ENCODE measurements at regions not wholly inside any gene's neighbourhood (a gene's known extent, or its start where the extent isn't known, plus 50 kb on each side); places are given as distances from the start of the nearest gene placed in this dataset.

DNA sequence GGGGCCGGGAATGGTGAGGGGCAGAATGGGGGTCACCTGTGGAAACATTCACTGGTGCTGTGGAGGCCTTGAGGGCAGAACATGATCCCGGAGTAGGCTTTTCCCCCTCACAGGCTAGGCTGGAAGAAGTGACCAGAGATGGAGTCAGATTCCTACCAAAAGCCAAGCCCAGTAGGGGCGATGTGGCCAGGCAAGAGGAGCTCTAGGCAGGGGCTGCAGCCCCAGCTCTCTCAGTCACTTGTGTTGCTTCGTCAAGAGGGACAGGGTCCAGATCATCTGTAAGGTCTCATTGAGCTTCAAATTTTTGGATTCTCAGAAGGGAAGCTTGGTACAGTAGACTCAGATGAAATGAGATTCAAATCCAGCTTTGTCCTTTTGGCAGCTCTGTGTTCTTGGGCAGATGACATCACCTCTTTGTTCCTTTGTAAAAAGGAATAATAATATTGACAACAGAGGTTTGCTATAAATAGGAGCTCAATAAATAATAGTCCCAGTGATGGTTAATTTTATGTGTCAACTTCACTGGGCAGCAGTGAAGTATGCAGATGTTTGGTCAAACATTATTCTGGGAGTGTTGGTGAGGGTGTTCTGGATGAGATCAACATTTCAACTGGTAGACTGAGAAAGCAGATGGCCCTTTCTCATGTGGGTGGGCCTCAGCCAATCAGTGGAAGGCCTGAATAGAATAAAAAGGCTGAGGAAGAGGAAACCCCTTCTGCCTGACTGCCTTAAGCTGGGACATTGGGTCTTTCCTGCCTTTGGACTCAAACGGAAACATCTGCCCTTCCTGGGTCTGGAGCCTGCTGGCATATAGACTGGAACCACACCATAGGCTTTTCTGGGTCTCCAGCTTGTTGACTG is 324.7 kb upstream of the USP24 start:
- no peak for DNase-seq (ENCODE audit: low read depth in 1 of 2, low spot score in 1 of 2)
- H3K27me3 ChIP-seq (ENCODE audit: insufficient read depth, poor library complexity, severe bottlenecking) = no peaks in the 10 kb centered on the region
- no peak overlapping the region for H3K4me3 ChIP-seq (replicated peaks; ENCODE audit: insufficient read depth, low read length)
- TF ChIP-seq, protein P1, sequence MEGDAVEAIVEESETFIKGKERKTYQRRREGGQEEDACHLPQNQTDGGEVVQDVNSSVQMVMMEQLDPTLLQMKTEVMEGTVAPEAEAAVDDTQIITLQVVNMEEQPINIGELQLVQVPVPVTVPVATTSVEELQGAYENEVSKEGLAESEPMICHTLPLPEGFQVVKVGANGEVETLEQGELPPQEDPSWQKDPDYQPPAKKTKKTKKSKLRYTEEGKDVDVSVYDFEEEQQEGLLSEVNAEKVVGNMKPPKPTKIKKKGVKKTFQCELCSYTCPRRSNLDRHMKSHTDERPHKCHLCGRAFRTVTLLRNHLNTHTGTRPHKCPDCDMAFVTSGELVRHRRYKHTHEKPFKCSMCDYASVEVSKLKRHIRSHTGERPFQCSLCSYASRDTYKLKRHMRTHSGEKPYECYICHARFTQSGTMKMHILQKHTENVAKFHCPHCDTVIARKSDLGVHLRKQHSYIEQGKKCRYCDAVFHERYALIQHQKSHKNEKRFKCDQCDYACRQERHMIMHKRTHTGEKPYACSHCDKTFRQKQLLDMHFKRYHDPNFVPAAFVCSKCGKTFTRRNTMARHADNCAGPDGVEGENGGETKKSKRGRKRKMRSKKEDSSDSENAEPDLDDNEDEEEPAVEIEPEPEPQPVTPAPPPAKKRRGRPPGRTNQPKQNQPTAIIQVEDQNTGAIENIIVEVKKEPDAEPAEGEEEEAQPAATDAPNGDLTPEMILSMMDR (IDR thresholded peaks at IDR 0.05; ENCODE audit: insufficient read depth, low read length) = no peak
- no peak for TF ChIP-seq POLR2AphosphoS5 (IDR thresholded peaks at IDR 0.05; ENCODE audit: low read depth)
- no peak for TF ChIP-seq SPI1 (IDR thresholded peaks at IDR 0.05; ENCODE audit: borderline replicate concordance, low read depth)
- no peak for TF ChIP-seq GABPA (IDR thresholded peaks at IDR 0.05; ENCODE audit: low read depth)
- TF ChIP-seq, protein P2, sequence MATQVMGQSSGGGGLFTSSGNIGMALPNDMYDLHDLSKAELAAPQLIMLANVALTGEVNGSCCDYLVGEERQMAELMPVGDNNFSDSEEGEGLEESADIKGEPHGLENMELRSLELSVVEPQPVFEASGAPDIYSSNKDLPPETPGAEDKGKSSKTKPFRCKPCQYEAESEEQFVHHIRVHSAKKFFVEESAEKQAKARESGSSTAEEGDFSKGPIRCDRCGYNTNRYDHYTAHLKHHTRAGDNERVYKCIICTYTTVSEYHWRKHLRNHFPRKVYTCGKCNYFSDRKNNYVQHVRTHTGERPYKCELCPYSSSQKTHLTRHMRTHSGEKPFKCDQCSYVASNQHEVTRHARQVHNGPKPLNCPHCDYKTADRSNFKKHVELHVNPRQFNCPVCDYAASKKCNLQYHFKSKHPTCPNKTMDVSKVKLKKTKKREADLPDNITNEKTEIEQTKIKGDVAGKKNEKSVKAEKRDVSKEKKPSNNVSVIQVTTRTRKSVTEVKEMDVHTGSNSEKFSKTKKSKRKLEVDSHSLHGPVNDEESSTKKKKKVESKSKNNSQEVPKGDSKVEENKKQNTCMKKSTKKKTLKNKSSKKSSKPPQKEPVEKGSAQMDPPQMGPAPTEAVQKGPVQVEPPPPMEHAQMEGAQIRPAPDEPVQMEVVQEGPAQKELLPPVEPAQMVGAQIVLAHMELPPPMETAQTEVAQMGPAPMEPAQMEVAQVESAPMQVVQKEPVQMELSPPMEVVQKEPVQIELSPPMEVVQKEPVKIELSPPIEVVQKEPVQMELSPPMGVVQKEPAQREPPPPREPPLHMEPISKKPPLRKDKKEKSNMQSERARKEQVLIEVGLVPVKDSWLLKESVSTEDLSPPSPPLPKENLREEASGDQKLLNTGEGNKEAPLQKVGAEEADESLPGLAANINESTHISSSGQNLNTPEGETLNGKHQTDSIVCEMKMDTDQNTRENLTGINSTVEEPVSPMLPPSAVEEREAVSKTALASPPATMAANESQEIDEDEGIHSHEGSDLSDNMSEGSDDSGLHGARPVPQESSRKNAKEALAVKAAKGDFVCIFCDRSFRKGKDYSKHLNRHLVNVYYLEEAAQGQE (IDR thresholded peaks at IDR 0.05; ENCODE audit: insufficient replicate concordance, low read depth) = no peak
- H3K27ac ChIP-seq (replicated peaks) = no peak overlapping the region

DNA sequence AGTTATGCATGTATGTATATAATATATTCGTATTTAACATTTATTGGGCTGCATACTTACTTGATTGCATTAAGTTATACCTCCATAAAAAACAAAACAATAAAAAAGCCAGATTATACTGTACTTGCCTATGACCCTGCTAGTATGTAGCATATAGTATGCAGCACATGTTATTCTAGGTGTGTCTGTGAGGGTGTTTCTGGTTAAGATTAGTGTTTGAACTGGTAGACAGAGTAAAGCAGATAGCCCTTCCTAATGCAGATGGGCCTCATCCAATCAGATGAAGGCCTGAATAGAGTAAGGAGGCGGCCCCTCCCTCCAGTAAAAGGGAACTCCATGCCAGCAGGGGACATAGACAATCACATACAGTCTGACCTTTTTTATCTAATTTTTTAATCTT is 323.3 kb upstream of the USP24 start:
- TF ChIP-seq SPI1 (IDR thresholded peaks at IDR 0.05; ENCODE audit: borderline replicate concordance, low read depth) (no peak), POLR2AphosphoS5 (IDR thresholded peaks at IDR 0.05; ENCODE audit: low read depth) (no peak), GABPA (IDR thresholded peaks at IDR 0.05; ENCODE audit: low read depth) (no peak)
- TF ChIP-seq, protein P1 (IDR thresholded peaks at IDR 0.05; ENCODE audit: insufficient read depth, low read length) = no peak
- TF ChIP-seq, protein P2 (IDR thresholded peaks at IDR 0.05; ENCODE audit: insufficient replicate concordance, low read depth) = no peak
- Histone ChIP-seq H3K27me3 (ENCODE audit: insufficient read depth, poor library complexity, severe bottlenecking) (no peaks in the 10 kb centered on the region), H3K27ac (replicated peaks) (no peak overlapping the region), H3K4me3 (replicated peaks; ENCODE audit: insufficient read depth, low read length) (no peak overlapping the region)
- DNase-seq (ENCODE audit: low read depth in 1 of 2, low spot score in 1 of 2) = no peak

DNA sequence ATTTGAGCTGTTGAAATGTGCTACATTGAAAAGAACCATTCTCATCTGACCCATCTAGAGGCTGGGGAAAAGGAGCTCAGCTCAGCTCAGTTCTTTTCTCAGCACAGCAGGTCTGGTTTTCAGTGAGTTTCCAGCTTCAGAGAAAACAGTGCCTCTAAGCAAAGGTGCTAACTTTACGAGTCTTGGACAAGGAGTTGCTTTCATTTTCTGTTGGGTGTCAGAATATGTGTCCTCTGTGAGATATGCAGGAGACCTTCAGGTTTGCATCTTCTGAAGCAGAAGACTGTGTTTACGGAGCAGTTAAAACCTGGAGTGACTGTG is 321.3 kb upstream of the USP24 start:
- no peak overlapping the region for H3K27ac ChIP-seq (replicated peaks)
- no peaks in the 10 kb centered on the region for H3K27me3 ChIP-seq (ENCODE audit: insufficient read depth, poor library complexity, severe bottlenecking)
- no peak overlapping the region for H3K4me3 ChIP-seq (replicated peaks; ENCODE audit: insufficient read depth, low read length)
- DNase-seq (ENCODE audit: low read depth in 1 of 2, low spot score in 1 of 2) = no peak
- TF ChIP-seq, protein P1 (IDR thresholded peaks at IDR 0.05; ENCODE audit: insufficient read depth, low read length) = no peak
- TF ChIP-seq GABPA (IDR thresholded peaks at IDR 0.05; ENCODE audit: low read depth) (no peak), POLR2AphosphoS5 (IDR thresholded peaks at IDR 0.05; ENCODE audit: low read depth) (no peak), SPI1 (IDR thresholded peaks at IDR 0.05; ENCODE audit: borderline replicate concordance, low read depth) (no peak)
- TF ChIP-seq, protein P2 (IDR thresholded peaks at IDR 0.05; ENCODE audit: insufficient replicate concordance, low read depth) = no peak
